Naive thymus-derived CD4-positive, alpha-beta T cell (primary cell): ENCODE measurements at regions not wholly inside any gene's neighbourhood (a gene's known extent, or its start where the extent isn't known, plus 50 kb on each side); places are given as distances from the start of the nearest gene placed in this dataset.

ENCODE experiments used
- ATAC-seq: fragments of 150-1000 bp; cut with Tn5 transposase; 2 replicates; pipeline ENCODE4 v1.10.0; 2021; ENCODE audit warnings: mild to moderate bottlenecking, moderate library complexity
- CTCF ChIA-PET: fragments of 350-600 bp; sonication (Branson Sonifier 250); formaldehyde crosslinking; loops from one replicate; lab custom pipeline; 2021; ENCODE audit warnings: antibody characterized with exemption; lab: Charles Lee
- POLR2A ChIA-PET: fragments of 350-600 bp; sonication (Branson Sonifier 250); formaldehyde crosslinking; loops from one replicate; lab custom pipeline; 2021; ENCODE audit warnings: antibody characterized with exemption, inconsistent platforms; lab: Charles Lee
- DNase-seq, 9 donors: peaks; one replicate each; pipeline versions ENCODE4 v3.0.0 to v3.0.0-alpha.2; 2020 to 2022; ENCODE audit warnings: mixed read lengths in 1 of 9
- H3K27ac ChIP-seq: one replicate; pipeline ENCODE4 v1.7.0; 2013; ENCODE audit warnings: mild to moderate bottlenecking, low read depth, low read length, moderate library complexity
- H3K27me3 ChIP-seq, 2 donors: one replicate each; pipeline ENCODE4 v1.7.0; 2013; ENCODE audit warnings: low read length in 2 of 2, mild to moderate bottlenecking in 2 of 2, moderate library complexity in 2 of 2; ENCODE audit not compliant: control insufficient read depth in 2 of 2, insufficient read depth in 2 of 2
- H3K36me3 ChIP-seq, 3 experiments: 1 replicate in 2 of 3; 2 replicates in 1 of 3; pipeline ENCODE4 v1.7.0; 2013; ENCODE audit warnings: low read length in 3 of 3, mild to moderate bottlenecking in 3 of 3, moderate library complexity in 1 of 3; ENCODE audit not compliant: insufficient read depth in 3 of 3, control insufficient read depth in 2 of 3
- H3K4me1 ChIP-seq, 2 donors: one replicate each; pipeline ENCODE4 v1.7.0; 2013; ENCODE audit warnings: low read length in 2 of 2, mild to moderate bottlenecking in 2 of 2, moderate library complexity in 1 of 2; ENCODE audit not compliant: control insufficient read depth in 2 of 2, insufficient read depth in 2 of 2
- H3K4me3 ChIP-seq: 2 replicates; pipeline ENCODE4 v1.7.0; 2013; ENCODE audit warnings: mild to moderate bottlenecking, low read length
- H3K9me3 ChIP-seq, 3 experiments: 1 replicate in 2 of 3; 2 replicates in 1 of 3; pipeline ENCODE4 v1.7.0; 2013; ENCODE audit warnings: low read length in 3 of 3; ENCODE audit not compliant: control insufficient read depth in 2 of 3
- H3K27ac Mint-ChIP-seq, 9 donors: one replicate each; pipeline ENCODE4 v1.8.0; 2020 to 2022; ENCODE audit warnings: mixed read lengths in 9 of 9, mild to moderate bottlenecking in 8 of 9, moderate library complexity in 5 of 9, inconsistent platforms in 2 of 9
- H3K27me3 Mint-ChIP-seq, 5 donors: one replicate each; pipeline ENCODE4 v1.8.0; 2021 to 2022; ENCODE audit warnings: mixed read lengths in 5 of 5, mild to moderate bottlenecking in 1 of 5
- H3K36me3 Mint-ChIP-seq, 5 donors: one replicate each; pipeline ENCODE4 v1.8.0; 2020 to 2022; ENCODE audit warnings: mixed read lengths in 5 of 5, mild to moderate bottlenecking in 3 of 5, inconsistent platforms in 1 of 5
- H3K4me1 Mint-ChIP-seq, 7 donors: one replicate each; pipeline ENCODE4 v1.8.0; 2020 to 2022; ENCODE audit warnings: mixed read lengths in 7 of 7, mild to moderate bottlenecking in 3 of 7, inconsistent platforms in 1 of 7
- H3K4me3 Mint-ChIP-seq, 10 donors: one replicate each; pipeline ENCODE4 v1.8.0; 2020 to 2022; ENCODE audit warnings: mild to moderate bottlenecking in 10 of 10, mixed read lengths in 10 of 10, moderate library complexity in 6 of 10, inconsistent platforms in 2 of 10
- H3K9me3 Mint-ChIP-seq, 11 donors: one replicate each; pipeline ENCODE4 v1.8.0; 2020 to 2022; ENCODE audit warnings: mixed read lengths in 11 of 11, mild to moderate bottlenecking in 4 of 11, inconsistent platforms in 1 of 11, moderate library complexity in 1 of 11
- intact Hi-C, 2 donors: fragments of 100-400 bp; cut with micrococcal nuclease; formaldehyde crosslinking; loops; one replicate each; pipeline ENCODE4 v1.15.1; 2023

DNA sequence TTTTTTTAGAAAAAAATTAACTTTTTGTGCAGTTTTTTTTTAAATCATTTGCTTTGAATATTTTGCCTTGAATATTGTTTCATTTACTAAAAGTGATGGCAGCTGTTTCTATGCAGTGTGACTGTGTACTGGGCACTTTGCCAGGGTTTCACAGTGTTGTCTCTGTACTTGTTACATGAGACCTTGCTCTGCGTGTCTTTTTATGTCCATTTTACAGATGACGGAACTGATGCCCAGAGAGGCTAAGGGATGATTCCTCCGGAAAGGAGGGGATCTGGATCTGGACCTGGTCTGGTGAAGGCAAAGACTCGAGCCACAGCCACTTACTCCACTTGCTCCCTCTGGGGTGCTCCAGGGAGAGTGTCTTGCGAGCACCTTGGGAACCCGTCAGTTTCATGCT, 124.8 kb upstream of the PTCH1 start:
- Histone ChIP-seq H3K27ac (no peak overlapping the region), H3K27me3 (peaks cover 0 to 7% of the 10 kb centered on the region in 2 donors), H3K9me3 (no peaks in the 10 kb centered on the region), H3K36me3 (no peaks in the 10 kb centered on the region), H3K4me1 (no peaks in the 10 kb centered on the region), H3K4me3 (no peak overlapping the region)
- Mint-ChIP-seq H3K4me1 (peaks cover 0 to 2% (median 0%) of the 10 kb centered on the region in 7 donors), H3K9me3 (peaks cover 0 to 12% (median 4%) of the 10 kb centered on the region in 11 donors), H3K4me3 (no peak overlapping the region), H3K36me3 (peaks cover 0 to 4% (median 0%) of the 10 kb centered on the region in 5 donors), H3K27me3 (peaks cover 0 to 31% (median 4%) of the 10 kb centered on the region in 5 donors), H3K27ac (no peak overlapping the region)
- CTCF ChIA-PET = no interaction called here
- intact Hi-C loops = no loop called here
- ATAC-seq (no peak), DNase-seq (no peak)
- POLR2A ChIA-PET = no interaction called here

DNA sequence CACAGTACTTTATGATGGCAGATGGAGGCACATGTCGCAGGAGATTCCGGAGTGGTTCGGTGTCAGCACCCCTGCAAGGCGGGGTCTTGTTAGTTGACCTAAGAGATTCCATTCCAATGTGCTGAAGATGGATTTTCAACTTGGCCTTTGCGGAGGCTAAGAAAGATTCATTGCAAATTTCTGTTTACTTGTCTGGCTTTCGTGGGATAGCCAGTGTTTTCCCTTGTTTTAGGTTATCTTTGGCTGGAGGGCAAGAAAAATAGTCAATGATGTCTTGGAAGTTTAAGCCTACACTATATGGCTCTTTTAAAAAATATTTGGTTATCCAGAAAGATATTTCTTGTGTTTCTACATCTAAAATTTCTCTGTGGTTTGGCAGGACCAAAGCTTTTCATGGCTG, 123.6 kb upstream of the PTCH1 start:
- ChIA-PET CTCF (no interaction called here), POLR2A (no interaction called here)
- peaks cover 0 to 34% (median 8%) of the 10 kb centered on the region in 5 donors for H3K27me3 Mint-ChIP-seq
- no peak overlapping the region for H3K27ac Mint-ChIP-seq
- intact Hi-C loops = no loop called here
- no peak overlapping the region for H3K4me3 Mint-ChIP-seq
- peaks cover 0 to 2% (median 0%) of the 10 kb centered on the region in 7 donors for H3K4me1 Mint-ChIP-seq
- Histone ChIP-seq H3K4me3 (no peak overlapping the region), H3K27ac (no peak overlapping the region), H3K4me1 (no peaks in the 10 kb centered on the region), H3K36me3 (no peaks in the 10 kb centered on the region), H3K9me3 (no peaks in the 10 kb centered on the region), H3K27me3 (peaks cover 0 to 7% of the 10 kb centered on the region in 2 donors)
- H3K36me3 Mint-ChIP-seq = peaks cover 0 to 4% (median 0%) of the 10 kb centered on the region in 5 donors
- no peak for DNase-seq
- ATAC-seq = no peak
- peaks cover 0 to 12% (median 4%) of the 10 kb centered on the region in 11 donors for H3K9me3 Mint-ChIP-seq

DNA sequence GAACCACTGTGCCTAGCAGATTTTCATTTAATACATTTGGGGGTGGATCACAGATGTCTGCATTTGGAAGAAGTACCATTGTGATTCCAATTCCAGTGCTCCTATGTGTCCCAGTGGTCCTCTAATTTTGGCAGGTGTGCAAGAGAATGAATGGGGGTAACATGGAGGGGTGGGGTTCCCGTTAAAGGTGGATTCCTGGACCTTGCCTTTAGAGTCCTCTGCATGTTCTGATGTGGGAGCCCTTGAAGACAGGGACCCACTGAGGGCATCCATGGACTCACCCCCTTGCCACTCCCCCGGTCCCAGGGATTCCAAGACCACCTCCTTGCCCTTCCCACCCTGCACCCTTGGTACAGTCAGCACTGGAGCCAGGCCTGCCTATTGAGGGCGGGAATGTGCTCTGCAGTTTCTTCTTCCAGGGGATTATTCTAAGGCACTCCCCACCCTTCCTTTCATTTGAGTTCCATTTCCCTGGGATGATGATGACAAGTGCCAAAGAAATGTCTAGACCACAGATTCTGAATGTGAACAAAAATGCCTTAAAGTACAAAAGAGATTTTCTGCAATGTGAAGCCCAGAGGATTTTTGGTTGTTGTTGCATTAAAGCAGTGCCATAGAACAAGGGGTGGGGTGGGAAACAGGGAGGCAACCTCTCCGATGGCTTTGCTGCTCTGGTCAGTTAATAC, 119.4 kb upstream of the PTCH1 start:
- Histone ChIP-seq H3K27me3 (peaks cover 0 to 7% of the 10 kb centered on the region in 2 donors), H3K4me1 (no peaks in the 10 kb centered on the region), H3K27ac (no peak overlapping the region), H3K4me3 (no peak overlapping the region), H3K36me3 (no peaks in the 10 kb centered on the region), H3K9me3 (no peaks in the 10 kb centered on the region)
- Mint-ChIP-seq H3K27me3 (peaks cover 0 to 48% (median 12%) of the 10 kb centered on the region in 5 donors), H3K4me1 (peaks cover 0 to 2% (median 0%) of the 10 kb centered on the region in 7 donors), H3K9me3 (peaks cover 0 to 12% (median 6%) of the 10 kb centered on the region in 11 donors), H3K4me3 (no peak overlapping the region), H3K36me3 (peaks cover 0 to 4% (median 0%) of the 10 kb centered on the region in 5 donors), H3K27ac (no peak overlapping the region)
- CTCF ChIA-PET = no interaction called here
- POLR2A ChIA-PET = interaction anchor here (0.6 kb wide), 1 partner anchor 98 kb away, joined by 4 read pairs; no protein-coding TSS in a partner anchor
- intact Hi-C loops = loop anchor here in 1 of 2 donors (10.0 kb wide), 1 partner anchor 89 kb away; no protein-coding TSS in a partner anchor
- ATAC-seq (no peak), DNase-seq (no peak)

DNA sequence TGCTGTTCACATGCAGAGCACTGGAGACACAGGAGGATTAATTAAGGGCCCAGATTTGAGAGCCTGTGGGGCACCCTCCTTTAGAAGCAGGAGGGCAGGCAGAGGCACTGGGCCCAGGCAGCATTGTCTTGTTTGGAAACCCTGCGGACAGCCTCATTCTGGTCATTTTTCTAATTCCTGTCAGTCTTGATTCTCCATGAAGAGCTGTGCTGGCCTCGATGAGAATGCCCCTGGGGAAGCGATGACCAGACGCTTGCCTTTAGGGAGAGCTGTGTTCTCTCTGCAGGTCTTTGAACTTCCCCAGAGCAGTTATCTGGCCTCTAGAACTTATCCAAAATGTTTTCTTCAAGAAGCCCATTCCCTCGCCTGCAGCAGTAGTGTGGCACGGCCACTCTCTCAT, 117.8 kb upstream of the PTCH1 start:
- H3K36me3 Mint-ChIP-seq = peaks cover 0 to 4% (median 0%) of the 10 kb centered on the region in 5 donors
- DNase-seq (no peak), ATAC-seq (no peak)
- ChIA-PET POLR2A (interaction anchor here (0.5 kb wide), 1 partner anchor 21 kb away, joined by 4 read pairs; no protein-coding TSS in a partner anchor), CTCF (no interaction called here)
- intact Hi-C loops = loop anchor here in 1 of 2 donors (10.0 kb wide), 1 partner anchor 90 kb away; no protein-coding TSS in a partner anchor
- Histone ChIP-seq H3K4me1 (no peaks in the 10 kb centered on the region), H3K4me3 (no peak overlapping the region), H3K27me3 (peaks cover 0 to 7% of the 10 kb centered on the region in 2 donors), H3K9me3 (no peaks in the 10 kb centered on the region), H3K27ac (no peak overlapping the region), H3K36me3 (no peaks in the 10 kb centered on the region)
- H3K4me1 Mint-ChIP-seq = peaks cover 0 to 4% (median 0%) of the 10 kb centered on the region in 7 donors
- peaks cover 0 to 12% (median 6%) of the 10 kb centered on the region in 11 donors for H3K9me3 Mint-ChIP-seq
- H3K27me3 Mint-ChIP-seq = peaks cover 0 to 42% (median 12%) of the 10 kb centered on the region in 5 donors
- H3K4me3 Mint-ChIP-seq = no peak overlapping the region
- H3K27ac Mint-ChIP-seq = no peak overlapping the region

DNA sequence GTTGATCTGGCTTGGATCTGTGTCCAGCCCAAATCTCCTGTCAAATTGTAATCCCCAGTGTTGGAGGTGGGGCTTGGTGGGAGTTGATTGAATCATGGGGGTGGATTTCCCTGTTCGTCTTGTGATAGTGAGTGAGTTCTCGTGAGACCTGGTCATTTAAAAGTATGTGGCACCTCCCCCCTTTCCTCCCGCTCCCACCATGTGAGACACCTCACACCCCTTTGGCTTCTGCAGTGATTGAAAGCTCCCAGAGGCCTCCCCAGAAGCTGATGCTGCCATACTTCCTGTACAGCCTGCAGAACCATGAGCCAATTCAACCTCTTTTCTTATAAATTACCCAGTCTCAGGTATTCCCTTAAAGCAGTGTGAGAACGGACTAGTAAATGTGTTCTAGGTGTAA, 117.3 kb upstream of the PTCH1 start:
- Mint-ChIP-seq H3K4me3 (no peak overlapping the region), H3K27me3 (peaks cover 0 to 39% (median 9%) of the 10 kb centered on the region in 5 donors), H3K9me3 (peaks cover 0 to 11% (median 6%) of the 10 kb centered on the region in 11 donors), H3K27ac (no peak overlapping the region), H3K36me3 (peaks cover 0 to 4% (median 0%) of the 10 kb centered on the region in 5 donors), H3K4me1 (peaks cover 0 to 5% (median 0%) of the 10 kb centered on the region in 7 donors)
- Histone ChIP-seq H3K27me3 (peaks cover 0 to 7% of the 10 kb centered on the region in 2 donors), H3K27ac (no peak overlapping the region), H3K4me3 (no peak overlapping the region), H3K36me3 (no peaks in the 10 kb centered on the region), H3K9me3 (no peaks in the 10 kb centered on the region), H3K4me1 (no peaks in the 10 kb centered on the region)
- intact Hi-C loops = loop anchor here in 1 of 2 donors (10.0 kb wide), 1 partner anchor 91 kb away; no protein-coding TSS in a partner anchor
- ChIA-PET POLR2A (interaction anchor here (0.5 kb wide), 1 partner anchor 21 kb away, joined by 4 read pairs; no protein-coding TSS in a partner anchor), CTCF (interaction anchor here (0.7 kb wide), 1 partner anchor 11 kb away, joined by 3 read pairs; no protein-coding TSS in a partner anchor)
- ATAC-seq = no peak
- no peak for DNase-seq

DNA sequence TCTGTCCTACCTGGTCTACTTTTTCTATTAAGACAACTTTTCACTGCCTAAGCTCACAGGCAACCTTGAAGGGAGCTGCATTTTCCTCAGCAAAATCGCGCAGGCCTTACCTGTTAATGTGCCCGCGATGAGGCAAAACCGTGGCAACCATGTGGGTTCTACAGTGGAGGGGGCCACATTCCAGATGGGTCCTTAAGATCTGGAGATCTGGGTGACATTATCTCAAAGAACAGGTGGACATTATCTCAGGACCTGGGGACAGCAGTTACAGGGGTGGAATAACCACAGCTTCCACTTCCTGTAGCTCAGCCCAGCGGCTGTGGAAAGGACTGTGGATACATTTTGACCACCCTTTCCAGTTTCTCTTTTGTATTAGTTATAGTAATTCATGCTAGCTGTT, 112.8 kb upstream of the PTCH1 start:
- Histone ChIP-seq H3K36me3 (no peaks in the 10 kb centered on the region), H3K4me1 (peaks cover 0 to 11% of the 10 kb centered on the region in 2 donors), H3K4me3 (no peak overlapping the region), H3K27me3 (no peaks in the 10 kb centered on the region), H3K9me3 (no peaks in the 10 kb centered on the region), H3K27ac (no peak overlapping the region)
- peaks cover 0 to 14% (median 3%) of the 10 kb centered on the region in 5 donors for H3K27me3 Mint-ChIP-seq
- H3K4me3 Mint-ChIP-seq = no peak overlapping the region
- peaks cover 0 to 14% (median 0%) of the 10 kb centered on the region in 5 donors for H3K36me3 Mint-ChIP-seq
- POLR2A ChIA-PET = no interaction called here
- intact Hi-C loops = no loop called here
- peaks cover 0 to 23% (median 0%) of the 10 kb centered on the region in 11 donors for H3K9me3 Mint-ChIP-seq
- CTCF ChIA-PET = no interaction called here
- DNase-seq = no peak
- ATAC-seq = no peak
- no peak overlapping the region for H3K27ac Mint-ChIP-seq
- peaks cover 11 to 34% (median 28%) of the 10 kb centered on the region in 7 donors for H3K4me1 Mint-ChIP-seq
